Lung (tissue), 11 donors: ENCODE measurements at regions not wholly inside any gene's neighbourhood (a gene's known extent, or its start where the extent isn't known, plus 50 kb on each side); places are given as distances from the start of the nearest gene placed in this dataset.

Source experiments
- ATAC-seq: fragments of 200-7000 bp; cut with Tn5 transposase; one replicate; pipeline ENCODE4 v1.9.1; 2020; ENCODE audit warnings: moderate number of reproducible peaks; ENCODE audit not compliant: insufficient read depth, low FRiP score
- DNase-seq, 3 donors: peaks; one replicate each; pipeline ENCODE4 v3.0.0-alpha.2; 2013 to 2017
- H3K27ac ChIP-seq, 2 donors: one replicate each; pipeline ENCODE4 v1.5.1; 2013; ENCODE audit warnings: mild to moderate bottlenecking in 2 of 2, moderate library complexity in 2 of 2, control low read depth in 1 of 2, inconsistent platforms in 1 of 2, low read depth in 1 of 2, low read length in 1 of 2
- H3K27me3 ChIP-seq, 3 donors: one replicate each; pipeline ENCODE4 v1.5.1; 2013; ENCODE audit warnings: low read length in 2 of 3; ENCODE audit not compliant: control insufficient read depth in 3 of 3, insufficient read depth in 3 of 3
- H3K36me3 ChIP-seq, 4 donors: one replicate each; pipeline ENCODE4 v1.5.1; 2013; ENCODE audit warnings: low read length in 4 of 4, mild to moderate bottlenecking in 1 of 4, moderate library complexity in 1 of 4; ENCODE audit not compliant: control insufficient read depth in 4 of 4, insufficient read depth in 4 of 4
- H3K4me1 ChIP-seq, 5 donors: one replicate each; pipeline ENCODE4 v1.5.1; 2013; ENCODE audit warnings: low read length in 5 of 5, mild to moderate bottlenecking in 2 of 5, moderate library complexity in 1 of 5; ENCODE audit not compliant: control insufficient read depth in 5 of 5, insufficient read depth in 5 of 5
- H3K4me3 ChIP-seq: one replicate; pipeline ENCODE4 v1.5.1; 2013; ENCODE audit warnings: mild to moderate bottlenecking, control low read depth, moderate library complexity
- H3K9ac ChIP-seq, 2 donors: one replicate each; pipeline ENCODE4 v1.5.1; 2013; ENCODE audit warnings: low read length in 2 of 2, control low read depth in 1 of 2; ENCODE audit not compliant: insufficient read depth in 1 of 2
- H3K9me3 ChIP-seq, 4 donors: one replicate each; pipeline ENCODE4 v1.5.1; 2013; ENCODE audit warnings: low read length in 3 of 4, mild to moderate bottlenecking in 1 of 4, moderate library complexity in 1 of 4; ENCODE audit not compliant: control insufficient read depth in 4 of 4, insufficient read depth in 3 of 4
- CTCF ChIP-seq: IDR thresholded peaks from 2 replicates; pipeline ENCODE4 v1.5.1; 2012; ENCODE audit warnings: mild to moderate bottlenecking; ENCODE audit errors: control extremely low read depth, extremely low read depth
- WGBS, 2 donors: extraction: QIAGEN DNeasy Blood & Tissue Kit; methylation state at CpG; one replicate each; pipeline ENCODE4 v1.1.7; 2013; 5-methylcytosine and 5-hydroxymethylcytosine counted together
- donor health status: control.
- donor health status: control.
- donor health status: Bipolar disorder and iron deficiency.
- donor health status: healthy.
- donor health status: DM: yes; HTN: yes; CAD: no.

- no peaks in the 10 kb centered on the region for H3K27me3 ChIP-seq
- 82 to 83% methylated on average over 6 of the region's 6 CpGs for WGBS, 2 donors
- H3K4me3 ChIP-seq = no peak overlapping the region
- H3K36me3 ChIP-seq = no peaks in the 10 kb centered on the region
- H3K9ac ChIP-seq = no peak overlapping the region
- DNase-seq (no peak), ATAC-seq (no peak)
- peaks cover 0 to 7% (median 2%) of the 10 kb centered on the region in 5 donors for H3K4me1 ChIP-seq
- no peak overlapping the region for H3K27ac ChIP-seq
- H3K9me3 ChIP-seq = peaks cover 0 to 3% (median 0%) of the 10 kb centered on the region in 4 donors
- TF ChIP-seq CTCF = no peak
Observed at GRCh38 chr18:71899183-71899582, 645.0 kb downstream of the CBLN2 start.

GRCh38 chr18:71887509-71887908 is 656.6 kb downstream of the CBLN2 start:
- Histone ChIP-seq H3K4me1 (no peaks in the 10 kb centered on the region), H3K36me3 (no peaks in the 10 kb centered on the region), H3K4me3 (no peak overlapping the region), H3K9ac (no peak overlapping the region), H3K27me3 (no peaks in the 10 kb centered on the region), H3K9me3 (peaks cover 0 to 5% (median 0%) of the 10 kb centered on the region in 4 donors), H3K27ac (no peak overlapping the region)
- no peak for TF ChIP-seq CTCF
- WGBS, 2 donors = 84 to 86% methylated on average over 1 of the region's 1 CpG
- ATAC-seq (no peak), DNase-seq (no peak)

GRCh38 chr18:71878226-71878625 is 665.9 kb downstream of the CBLN2 start:
- no peak for TF ChIP-seq CTCF
- H3K4me1 ChIP-seq = no peaks in the 10 kb centered on the region
- no peak overlapping the region for H3K27ac ChIP-seq
- no peak for DNase-seq
- WGBS, 2 donors = 86 to 90% methylated on average over 4 of the region's 4 CpGs
- no peak for ATAC-seq
- H3K4me3 ChIP-seq = no peak overlapping the region
- H3K9ac ChIP-seq = no peak overlapping the region
- no peaks in the 10 kb centered on the region for H3K27me3 ChIP-seq
- H3K9me3 ChIP-seq = no peaks in the 10 kb centered on the region
- H3K36me3 ChIP-seq = no peaks in the 10 kb centered on the region

- Histone ChIP-seq H3K9ac (no peak overlapping the region), H3K36me3 (no peaks in the 10 kb centered on the region), H3K27ac (no peak overlapping the region), H3K4me3 (no peak overlapping the region), H3K27me3 (no peaks in the 10 kb centered on the region), H3K9me3 (no peaks in the 10 kb centered on the region), H3K4me1 (no peaks in the 10 kb centered on the region)
- WGBS, 2 donors = 90 to 91% methylated on average over 4 of the region's 4 CpGs
- ATAC-seq = no peak
- TF ChIP-seq CTCF = no peak
- no peak for DNase-seq
Observed at GRCh38 chr18:71873695-71874094, 670.4 kb downstream of the CBLN2 start.
